NOMO-1 treated with dmso at 0.1 percent for 144 hours (cell line): ENCODE measurements at regions not wholly inside any gene's neighbourhood (a gene's known extent, or its start where the extent isn't known, plus 50 kb on each side); places are given as distances from the start of the nearest gene placed in this dataset.

Experiments used
- DNase-seq: peaks from one replicate; lab custom pipeline; 2025; ENCODE audit not compliant: unreplicated experiment; lab: John Stamatoyannopoulos, UW

DNA sequence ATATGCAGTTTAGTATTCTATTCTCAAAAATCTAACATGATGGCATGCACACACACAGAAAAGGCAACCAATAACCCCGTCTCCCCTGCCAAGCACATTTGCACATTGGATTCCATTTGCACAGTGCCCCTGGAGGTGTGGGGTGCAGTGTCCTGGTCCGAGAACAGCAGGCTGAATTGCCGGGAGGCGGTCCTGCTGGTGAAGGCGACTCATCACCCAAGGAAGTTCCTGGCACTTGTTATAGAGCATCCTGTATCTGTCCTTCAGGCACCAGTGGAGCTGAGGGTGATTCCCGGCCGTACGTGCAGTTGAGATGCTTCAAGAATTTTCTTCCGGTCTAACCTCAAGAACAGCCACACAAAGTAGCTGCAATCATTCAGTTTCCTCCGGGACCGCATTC is 73.0 kb upstream of the RAB12 start:
- DNase-seq, result no peak

DNA sequence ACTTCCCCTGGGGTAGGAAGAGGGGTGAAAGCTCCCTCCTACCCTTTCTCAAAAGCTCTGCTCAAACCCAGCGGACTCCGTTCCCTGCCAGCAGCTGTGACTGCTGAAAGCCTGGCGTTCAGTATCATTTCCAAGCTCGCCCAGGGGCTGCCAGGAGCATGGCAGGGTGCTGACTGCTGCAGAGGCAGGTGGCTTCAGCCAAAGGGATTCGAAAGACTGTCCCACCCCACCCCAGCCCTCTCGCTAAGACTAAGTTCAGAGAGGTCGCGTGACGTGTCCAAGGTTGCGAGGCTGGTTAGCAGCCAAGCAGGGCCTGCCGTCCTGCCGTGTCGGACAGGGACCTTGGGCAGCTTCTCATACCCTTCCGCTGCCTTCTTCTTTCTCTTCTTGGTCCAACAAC is 72.3 kb upstream of the RAB12 start:
- no peak for DNase-seq

GRCh38 chr18:8537400-8537799 is 71.8 kb upstream of the RAB12 start:
- DNase-seq, result no peak

DNA sequence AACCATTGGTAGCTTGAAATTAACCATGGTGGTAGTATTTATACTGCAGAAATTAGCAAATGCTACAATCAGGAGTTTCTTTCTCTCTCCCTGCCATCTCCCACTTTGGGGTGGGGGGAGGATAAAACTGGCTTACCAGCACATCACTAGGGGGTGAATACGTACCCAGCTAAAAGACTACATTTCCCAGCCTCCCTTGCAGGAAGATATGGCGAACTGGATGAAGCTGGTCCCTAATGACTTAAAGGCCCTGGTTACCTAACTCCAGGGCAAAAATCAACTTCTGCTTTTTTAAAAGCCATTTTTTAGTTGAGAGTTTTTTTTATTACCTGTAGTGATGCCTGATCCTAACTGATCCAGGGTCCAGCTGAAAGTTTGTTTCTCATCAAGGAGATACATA is 70.3 kb upstream of the RAB12 start:
- DNase-seq, result no peak

DNA sequence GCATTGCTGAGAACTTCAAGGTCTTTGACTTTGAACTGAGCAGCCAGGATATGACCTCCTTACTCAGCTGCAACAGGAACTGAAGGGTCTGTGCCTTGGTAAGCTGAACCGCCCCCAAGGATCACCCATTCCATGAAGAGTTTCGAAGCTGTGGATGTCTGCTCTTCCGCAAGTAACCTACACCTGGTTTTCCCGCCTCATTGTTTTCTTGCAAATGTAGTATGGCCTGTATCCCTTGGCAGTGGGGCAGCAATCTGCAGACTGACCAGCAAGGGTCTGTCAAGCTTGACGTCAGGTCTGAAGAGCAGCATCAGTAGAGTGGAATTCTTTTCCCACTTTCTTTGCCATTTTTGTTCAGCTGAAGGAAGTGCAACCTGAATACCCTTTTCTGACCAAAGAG is 62.6 kb upstream of the RAB12 start:
- DNase-seq, result no peak

DNA sequence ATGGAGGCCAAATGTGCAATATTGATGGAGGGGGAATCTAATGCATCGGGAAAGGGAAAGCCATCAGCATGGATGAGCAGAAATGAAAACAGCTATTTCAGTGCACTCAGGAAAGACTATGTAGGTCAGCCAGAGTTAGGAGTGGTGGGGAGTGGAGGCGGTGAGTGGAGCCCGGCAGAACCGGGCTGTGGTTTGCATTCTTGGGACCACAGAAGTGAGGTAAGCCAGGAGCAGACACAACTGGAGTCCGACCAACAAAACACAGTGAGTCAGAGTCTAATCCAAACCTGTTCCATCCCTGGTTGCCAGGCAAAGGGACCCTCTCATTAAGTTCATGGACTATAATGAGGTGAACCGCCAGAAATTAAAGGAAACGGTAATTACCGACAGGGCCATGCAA is 61.1 kb upstream of the RAB12 start:
- DNase-seq, result no peak

GRCh38 chr18:8549254-8549757 is 59.9 kb upstream of the RAB12 start:
- no peak for DNase-seq

DNA sequence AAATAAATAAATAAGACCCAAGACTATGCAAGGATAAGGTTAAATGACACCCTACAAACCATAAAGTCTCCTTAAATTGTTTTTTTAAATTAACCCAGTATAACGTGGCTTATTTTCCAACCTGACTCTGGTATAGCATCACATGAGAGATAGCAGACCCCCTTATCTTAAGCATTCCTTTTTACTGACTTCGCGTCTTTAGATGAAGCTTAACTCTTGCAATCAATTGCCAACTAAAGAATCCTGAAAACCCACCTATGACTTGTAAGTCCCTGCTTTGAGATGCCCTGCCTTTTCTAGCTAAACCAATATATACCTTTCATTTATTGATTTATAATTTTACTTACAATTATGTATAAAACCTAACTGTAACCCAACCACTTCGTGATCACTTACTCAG is 57.1 kb upstream of the RAB12 start:
- no peak for DNase-seq

GRCh38 chr18:8554354-8554753 is 54.9 kb upstream of the RAB12 start:
- DNase-seq, result no peak

- DNase-seq, result no peak
Measured at GRCh38 chr18:8556424-8556823, 52.8 kb upstream of the RAB12 start.
